Body of pancreas (tissue), 4 donors: ENCODE measurements at regions not wholly inside any gene's neighbourhood (a gene's known extent, or its start where the extent isn't known, plus 50 kb on each side); places are given as distances from the start of the nearest gene placed in this dataset.

Experiments used
- CTCF ChIP-seq, 7 experiments: fragments of 450-650 bp in 4 of 7; fragments of 200-600 bp in 3 of 7; sonication (generic) in 3 of 7; IDR thresholded peaks; one replicate each; pipeline ENCODE4 v1.5.1; 2016 to 2019; ENCODE audit warnings: antibody characterized with exemption in 7 of 7
- POLR2A ChIP-seq, 3 donors: fragments of 450-650 bp; IDR thresholded peaks; one replicate each; pipeline ENCODE4 v1.6.1; 2016; ENCODE audit warnings: antibody characterized with exemption in 3 of 3, mild to moderate bottlenecking in 2 of 3

DNA sequence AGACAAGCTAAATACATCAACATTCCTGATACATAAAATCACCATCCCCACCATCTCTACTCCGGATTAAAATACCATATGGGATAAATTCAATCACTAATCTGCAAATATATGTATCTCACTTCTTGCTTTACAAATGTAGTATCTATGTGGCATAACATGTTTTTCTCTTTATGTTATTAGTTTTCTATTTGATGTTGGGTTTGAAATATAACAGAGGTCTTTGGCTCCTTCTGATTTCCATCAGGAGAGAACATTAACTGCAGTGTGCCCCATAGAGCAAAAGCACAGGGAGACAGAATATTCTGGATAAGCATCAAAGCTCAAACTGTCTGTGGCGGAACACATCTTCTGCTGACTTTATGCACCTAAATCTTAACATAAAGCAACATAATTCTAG lies 547.2 kb upstream of the CDH8 start:
- TF ChIP-seq CTCF (IDR thresholded peaks at IDR 0.05) = no peak
- no peak for TF ChIP-seq POLR2A (IDR thresholded peaks at IDR 0.05)
